Endothelial cell (in vitro differentiated cells): ENCODE measurements at regions not wholly inside any gene's neighbourhood (a gene's known extent, or its start where the extent isn't known, plus 50 kb on each side); places are given as distances from the start of the nearest gene placed in this dataset.
A peak's percentile ranks its signal among the peaks of the same experiment; 100 is the strongest.

Experiments
- DNase-seq: peaks from one replicate; pipeline ENCODE4 v3.0.0; 2021; ENCODE audit warnings: low spot score
- H3K27ac Mint-ChIP-seq: one replicate; pipeline ENCODE4 v1.8.0; 2021; ENCODE audit warnings: mixed read lengths, inconsistent platforms; ENCODE audit not compliant: unreplicated experiment
- H3K27me3 Mint-ChIP-seq: one replicate; pipeline ENCODE4 v1.8.0; 2021; ENCODE audit warnings: mild to moderate bottlenecking, moderate library complexity, mixed read lengths, inconsistent platforms; ENCODE audit not compliant: unreplicated experiment
- H3K36me3 Mint-ChIP-seq: one replicate; pipeline ENCODE4 v1.8.0; 2021; ENCODE audit warnings: mild to moderate bottlenecking, low read depth, mixed read lengths, inconsistent platforms; ENCODE audit not compliant: unreplicated experiment
- H3K4me1 Mint-ChIP-seq: one replicate; pipeline ENCODE4 v1.8.0; 2021; ENCODE audit warnings: mild to moderate bottlenecking, mixed read lengths, inconsistent platforms; ENCODE audit not compliant: unreplicated experiment
- H3K4me3 Mint-ChIP-seq: one replicate; pipeline ENCODE4 v1.8.0; 2021; ENCODE audit warnings: mild to moderate bottlenecking, mixed read lengths, inconsistent platforms; ENCODE audit not compliant: unreplicated experiment
- H3K9me3 Mint-ChIP-seq: one replicate; pipeline ENCODE4 v1.8.0; 2021; ENCODE audit warnings: mixed read lengths, inconsistent platforms; ENCODE audit not compliant: unreplicated experiment
- CTCF ChIP-seq: fragments of 200-600 bp; sonication (generic); IDR thresholded peaks from one replicate; pipeline ENCODE4 v1.5.0; 2021; ENCODE audit warnings: antibody characterized with exemption; ENCODE audit not compliant: unreplicated experiment

GRCh38 chr7:32428546-32428945, 61.6 kb downstream of the LSM5 start:
- no peak overlapping the region for H3K27ac Mint-ChIP-seq
- peaks cover 7% of the 10 kb centered on the region for H3K27me3 Mint-ChIP-seq
- no peaks in the 10 kb centered on the region for H3K36me3 Mint-ChIP-seq
- H3K4me3 Mint-ChIP-seq: peak overlapping the region; percentile 67
- H3K9me3 Mint-ChIP-seq: no peaks in the 10 kb centered on the region
- TF ChIP-seq CTCF: no peak
- H3K4me1 Mint-ChIP-seq: peaks cover 6% of the 10 kb centered on the region
- peak; percentile 7 for DNase-seq

DNA sequence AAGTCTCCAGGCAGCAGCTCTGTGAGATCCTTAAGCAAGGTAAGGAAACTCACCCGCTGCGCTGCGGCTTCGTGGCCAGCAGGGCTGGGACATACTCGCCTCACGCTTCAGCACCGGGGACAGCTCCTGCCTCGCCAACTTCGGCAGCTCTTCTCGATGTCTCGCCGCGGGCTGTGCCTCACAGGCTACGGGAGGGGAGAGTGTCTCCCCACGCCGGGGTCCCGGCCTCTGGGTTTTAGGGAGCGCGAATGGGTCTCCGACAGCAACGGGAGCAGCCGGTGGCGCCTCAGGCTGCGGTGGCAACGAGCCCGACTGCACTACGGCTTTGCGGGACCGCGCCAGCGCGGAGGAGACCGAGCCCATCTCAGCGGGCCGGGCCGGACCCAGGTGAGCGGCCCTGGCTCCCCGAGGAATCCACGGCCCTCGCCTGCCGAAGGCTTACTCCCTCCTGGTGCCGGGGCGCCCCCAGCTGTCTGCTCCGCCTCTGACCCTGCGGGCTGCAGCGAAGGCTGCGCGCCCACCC, 62.4 kb downstream of the LSM5 start:
- H3K9me3 Mint-ChIP-seq: no peaks in the 10 kb centered on the region
- peaks cover 10% of the 10 kb centered on the region for H3K27me3 Mint-ChIP-seq
- no peak overlapping the region for H3K27ac Mint-ChIP-seq
- no peaks in the 10 kb centered on the region for H3K36me3 Mint-ChIP-seq
- peaks cover 6% of the 10 kb centered on the region for H3K4me1 Mint-ChIP-seq
- peak; percentile 96 for DNase-seq
- H3K4me3 Mint-ChIP-seq: no peak overlapping the region
- TF ChIP-seq CTCF: peak; percentile 41

DNA sequence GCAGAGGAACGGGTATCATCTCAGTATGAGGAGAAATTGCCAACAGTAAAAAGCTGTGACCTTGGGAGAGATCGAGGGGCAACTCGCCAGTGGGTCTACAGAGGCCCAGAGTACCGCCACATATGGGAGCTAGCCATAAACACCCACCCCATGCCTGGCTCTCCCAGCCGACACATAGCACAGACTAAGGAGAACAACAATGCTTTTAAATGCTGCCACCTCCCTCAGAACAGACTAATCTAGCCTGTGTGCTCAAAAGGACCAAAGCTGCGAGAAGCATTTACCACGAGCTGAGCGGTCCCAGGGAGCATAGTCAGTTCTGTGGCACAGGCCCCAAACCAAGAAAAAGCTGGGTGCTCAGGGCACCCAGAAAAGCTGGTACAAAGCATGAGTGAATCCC, 73.3 kb downstream of the LSM5 start:
- no peaks in the 10 kb centered on the region for H3K27me3 Mint-ChIP-seq
- peaks cover 3% of the 10 kb centered on the region for H3K4me1 Mint-ChIP-seq
- H3K27ac Mint-ChIP-seq: no peak overlapping the region
- no peaks in the 10 kb centered on the region for H3K36me3 Mint-ChIP-seq
- H3K4me3 Mint-ChIP-seq: no peak overlapping the region
- no peaks in the 10 kb centered on the region for H3K9me3 Mint-ChIP-seq
- TF ChIP-seq CTCF: no peak
- DNase-seq: no peak

GRCh38 chr7:32415936-32416335, 74.2 kb downstream of the LSM5 start:
- H3K4me3 Mint-ChIP-seq: no peak overlapping the region
- H3K36me3 Mint-ChIP-seq: no peaks in the 10 kb centered on the region
- no peak for DNase-seq
- no peak for TF ChIP-seq CTCF
- H3K9me3 Mint-ChIP-seq: no peaks in the 10 kb centered on the region
- peaks cover 3% of the 10 kb centered on the region for H3K4me1 Mint-ChIP-seq
- no peak overlapping the region for H3K27ac Mint-ChIP-seq
- no peaks in the 10 kb centered on the region for H3K27me3 Mint-ChIP-seq

DNA sequence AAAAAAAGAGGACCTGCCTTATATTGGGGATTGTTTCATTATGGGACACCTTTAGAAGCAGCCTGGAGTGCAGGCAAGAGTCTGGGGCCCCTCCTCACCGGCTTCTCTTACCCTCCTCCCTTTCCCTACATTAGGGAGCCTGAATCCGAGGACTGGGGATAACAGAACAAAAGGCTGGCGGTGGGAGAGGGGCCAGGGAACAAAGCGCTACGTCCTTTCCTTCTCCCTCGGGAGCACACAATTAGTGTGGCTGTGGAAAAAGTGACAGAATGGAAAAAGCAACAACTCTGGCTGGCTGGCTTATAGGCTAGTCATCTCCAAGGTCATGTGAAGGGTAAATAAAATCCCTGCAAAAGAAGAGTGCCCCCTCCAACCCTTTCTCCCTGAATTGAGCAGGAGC, 74.7 kb downstream of the LSM5 start:
- DNase-seq: no peak
- Mint-ChIP-seq H3K4me3 (no peak overlapping the region), H3K36me3 (no peaks in the 10 kb centered on the region), H3K9me3 (no peaks in the 10 kb centered on the region), H3K27ac (no peak overlapping the region), H3K27me3 (no peaks in the 10 kb centered on the region), H3K4me1 (no peaks in the 10 kb centered on the region)
- no peak for TF ChIP-seq CTCF
